GM12878 (cell line): ENCODE measurements at regions not wholly inside any gene's neighbourhood (a gene's known extent, or its start where the extent isn't known, plus 50 kb on each side); places are given as distances from the start of the nearest gene placed in this dataset.

Source experiments
- ATAC-seq: fragments of 200-7000 bp; cut with Tn5 transposase; 3 replicates; pipeline ENCODE4 v1.9.1; 2020; ENCODE audit warnings: mild to moderate bottlenecking, moderate library complexity
- BruUV-seq: library from RNA; stranded (reverse); fragments of 400-500 nt; replicated peaks from 2 replicates; lab custom pipeline; 2021; lab: Mats Ljungman, UMichigan
- CTCF ChIA-PET: fragments of 300-600 bp; sonication (Branson Sonifier 250); formaldehyde crosslinking; extraction: SDS; loops from one replicate; lab custom pipeline; 2021; ENCODE audit warnings: inconsistent platforms; lab: Yijun Ruan, JAX
- POLR2A ChIA-PET: fragments of 350-600 bp; formaldehyde crosslinking; extraction: SDS; loops from one replicate; lab custom pipeline; 2021; ENCODE audit warnings: inconsistent platforms; lab: Charles Lee
- RAD21 ChIA-PET: fragments of 300-600 bp; sonication (Branson Sonifier 250); formaldehyde crosslinking; loops from one replicate; lab custom pipeline; 2023; ENCODE audit warnings: antibody characterized with exemption; ENCODE audit not compliant: unreplicated experiment; lab: Charles Lee
- SMC1A ChIA-PET: fragments of 300-600 bp; sonication (Branson Sonifier 250); formaldehyde crosslinking; loops from one replicate; lab custom pipeline; 2023; ENCODE audit not compliant: unreplicated experiment, uncharacterized antibody; lab: Charles Lee
- DNase-seq: peaks from one replicate; pipeline ENCODE4 v3.0.0-alpha.2; 2011; ENCODE audit warnings: low read depth, low spot score
- FAIRE-seq: peaks from 3 replicates; lab custom pipeline; 2011; peaks lifted over from hg19 to GRCh38; lab: Jason Lieb, UNC
- H2AFZ ChIP-seq: 2 replicates; pipeline ENCODE4 v1.6.0; 2011; ENCODE audit warnings: low read depth, low read length, control low read depth; ENCODE audit not compliant: control insufficient read depth
- H3K27ac ChIP-seq: 2 replicates; pipeline ENCODE4 v1.5.1; 2011; ENCODE audit warnings: control low read depth; ENCODE audit not compliant: control insufficient read depth, insufficient read depth
- H3K27me3 ChIP-seq, 2 experiments: replicated peaks in 1 of 2; 2 replicates each; pipeline versions ENCODE4 v1.6.0 to v1.6.1; 2011; ENCODE audit warnings: low read length in 1 of 2; ENCODE audit not compliant: control insufficient read depth in 2 of 2, insufficient read depth in 2 of 2
- H3K36me3 ChIP-seq, 2 experiments: 2 replicates each; pipeline ENCODE4 v1.5.1; 2011; ENCODE audit warnings: low read length in 1 of 2; ENCODE audit not compliant: control insufficient read depth in 2 of 2, insufficient read depth in 2 of 2
- H3K4me1 ChIP-seq: 2 replicates; pipeline ENCODE4 v1.6.1; 2011; ENCODE audit warnings: mild to moderate bottlenecking, low read length, moderate library complexity, mixed read lengths; ENCODE audit not compliant: control insufficient read depth, insufficient read depth
- H3K4me2 ChIP-seq: 2 replicates; pipeline ENCODE4 v1.6.0; 2011; ENCODE audit warnings: control low read depth; ENCODE audit not compliant: control insufficient read depth, insufficient read depth
- H3K4me3 ChIP-seq: fragments of 200-600 bp; sonication (generic); 2 replicates; pipeline ENCODE4 v1.5.1; 2016
- H3K79me2 ChIP-seq: 2 replicates; pipeline ENCODE4 v1.6.0; 2011; ENCODE audit warnings: low read length; ENCODE audit not compliant: control insufficient read depth, insufficient read depth
- H3K9ac ChIP-seq: 2 replicates; pipeline ENCODE4 v1.8.0; 2011; ENCODE audit warnings: low read length, control low read depth, mixed read lengths; ENCODE audit not compliant: control insufficient read depth, insufficient read depth
- H3K9me3 ChIP-seq: replicated peaks from 3 replicates; pipeline ENCODE4 v1.5.1; 2011; ENCODE audit warnings: mild to moderate bottlenecking, low read length; ENCODE audit not compliant: control insufficient read depth, insufficient read depth
- H4K20me1 ChIP-seq: 2 replicates; pipeline ENCODE4 v1.6.0; 2011; ENCODE audit not compliant: control insufficient read depth, insufficient read depth
- ASH2L ChIP-seq: fragments of 300-600, 200-600 bp; sonication (generic); IDR thresholded peaks from 2 replicates; pipeline ENCODE4 v1.6.1; 2017; ENCODE audit warnings: low read depth, mild to moderate bottlenecking, borderline replicate concordance
- CBFB ChIP-seq: IDR thresholded peaks from 2 replicates; pipeline ENCODE4 v1.6.1; 2016; ENCODE audit warnings: antibody characterized with exemption, low read depth
- CHD1 ChIP-seq: IDR thresholded peaks from 2 replicates; pipeline ENCODE4 v1.6.1; 2012; ENCODE audit warnings: low read depth, low read length, improper control_type of control experiment
- HCFC1 ChIP-seq: fragments of 150-350 bp; IDR thresholded peaks from 2 replicates; pipeline ENCODE4 v1.6.1; 2014; ENCODE audit warnings: low read length
- IRF5 ChIP-seq: fragments of 450-650 bp; IDR thresholded peaks from 2 replicates; pipeline ENCODE4 v1.6.1; 2017; ENCODE audit warnings: borderline replicate concordance
- KAT2A ChIP-seq: conservative IDR thresholded peaks from 2 replicates; pipeline ENCODE4 v1.6.1; 2011; ENCODE audit warnings: low read depth, low read length; ENCODE audit not compliant: control insufficient read depth
- MEF2A ChIP-seq: IDR thresholded peaks from 2 replicates; pipeline ENCODE4 v1.6.1; 2011; ENCODE audit warnings: low read depth, mild to moderate bottlenecking, low read length, moderate library complexity; ENCODE audit not compliant: insufficient read depth
- NFYA ChIP-seq: IDR thresholded peaks from 2 replicates; pipeline ENCODE4 v1.6.1; 2011; ENCODE audit warnings: low read depth, mild to moderate bottlenecking, low read length, improper control_type of control experiment, borderline replicate concordance
- NFYB ChIP-seq: IDR thresholded peaks from 2 replicates; pipeline ENCODE4 v1.6.1; 2011; ENCODE audit warnings: low read depth, mild to moderate bottlenecking, low read length, improper control_type of control experiment, moderate library complexity; ENCODE audit not compliant: insufficient read depth
- NRF1 ChIP-seq: conservative IDR thresholded peaks from 2 replicates; pipeline ENCODE4 v1.6.1; 2011; ENCODE audit warnings: mild to moderate bottlenecking, low read depth, low read length, improper control_type of control experiment
- SIX5 ChIP-seq: IDR thresholded peaks from 2 replicates; pipeline ENCODE4 v1.6.1; 2011; ENCODE audit warnings: mild to moderate bottlenecking, low read depth, low read length, moderate library complexity; ENCODE audit not compliant: severe bottlenecking
- SRF ChIP-seq, 2 experiments: IDR thresholded peaks; 2 replicates each; pipeline ENCODE4 v1.6.1; 2011; ENCODE audit warnings: low read depth in 2 of 2, low read length in 2 of 2, mild to moderate bottlenecking in 1 of 2, moderate library complexity in 1 of 2
- SUPT20H ChIP-seq: IDR thresholded peaks from 2 replicates; pipeline ENCODE4 v1.6.1; 2011; ENCODE audit warnings: low read depth, mild to moderate bottlenecking, low read length, moderate library complexity, borderline replicate concordance; ENCODE audit not compliant: control insufficient read depth
- SUZ12 ChIP-seq: fragments of 200-600 bp; sonication (generic); IDR thresholded peaks from one replicate; pipeline ENCODE4 v1.6.1; 2018; ENCODE audit warnings: antibody characterized with exemption, mild to moderate bottlenecking; ENCODE audit not compliant: unreplicated experiment
- TAF1 ChIP-seq: IDR thresholded peaks from 2 replicates; pipeline ENCODE4 v1.6.1; 2011; ENCODE audit warnings: mild to moderate bottlenecking, low read depth, low read length, borderline replicate concordance
- TARDBP ChIP-seq: IDR thresholded peaks from 2 replicates; pipeline ENCODE4 v1.6.1; 2016; ENCODE audit warnings: borderline replicate concordance
- TCF12 ChIP-seq: IDR thresholded peaks from 2 replicates; pipeline ENCODE4 v1.6.1; 2011; ENCODE audit warnings: low read depth, mild to moderate bottlenecking, low read length
- YY1 ChIP-seq: IDR thresholded peaks from 2 replicates; pipeline ENCODE4 v1.6.1; 2011; ENCODE audit warnings: low read depth, mild to moderate bottlenecking, low read length
- ZNF24 ChIP-seq: fragments of 450-650 bp; IDR thresholded peaks from 2 replicates; pipeline ENCODE4 v1.6.1; 2017; ENCODE audit warnings: antibody characterized with exemption, mild to moderate bottlenecking
- WGBS: methylation state at CpG from one replicate; pipeline ENCODE4 v1.1.6; 2016; ENCODE audit warnings: low lambda C conversion rate; ENCODE audit not compliant: insufficient replicate concordance, insufficient coverage; ENCODE audit errors: missing lambda C conversion rate; 5-methylcytosine and 5-hydroxymethylcytosine counted together
- in situ Hi-C: fragments of 300-500 bp; cut with MboI; formaldehyde crosslinking; loops from 9 replicates; pipeline ENCODE4 v1.14.3; 2018; ENCODE audit warnings: mixed read lengths
- intact Hi-C: fragments of 100-400 bp; cut with micrococcal nuclease; formaldehyde crosslinking; loops from one replicate; pipeline ENCODE4 v1.14.2; 2022; ENCODE audit not compliant: unreplicated experiment
- TF ChIP-seq, protein P1 (sequence below): IDR thresholded peaks from 2 replicates; pipeline ENCODE4 v1.6.1; 2012; ENCODE audit warnings: improper control_type of control experiment, low read depth, low read length; ENCODE audit not compliant: insufficient replicate concordance

DNA sequence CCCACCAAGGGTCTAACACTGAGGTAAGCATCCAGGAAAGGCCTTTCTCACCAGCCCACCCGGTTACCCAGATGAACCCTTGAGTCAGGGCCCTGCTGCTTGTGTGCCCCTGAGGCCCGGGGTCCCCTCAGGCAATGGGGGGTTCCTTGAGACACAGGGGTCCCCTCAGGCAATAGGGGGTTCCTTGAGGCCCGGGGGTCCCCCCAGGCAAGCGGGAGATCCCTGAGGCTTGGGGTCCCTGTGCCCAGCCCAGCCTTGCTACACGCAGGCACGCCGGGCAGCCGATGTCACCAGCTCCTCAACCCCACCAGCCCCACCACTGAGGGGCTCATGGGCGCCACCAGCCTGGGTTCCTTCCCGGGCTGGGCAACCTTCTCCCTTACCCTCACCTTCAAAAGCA lies 247.2 kb downstream of the TTLL2 start:
- in situ Hi-C loops, result no loop called here
- RAD21 ChIA-PET, result no interaction called here
- Histone ChIP-seq H3K27me3 (no peaks in the 10 kb centered on the region), H3K4me3 (no peak overlapping the region), H3K4me1 (no peaks in the 10 kb centered on the region), H3K9ac (no peak overlapping the region), H4K20me1 (no peaks in the 10 kb centered on the region)
- WGBS, result 34% methylated on average over 10 of the region's 10 CpGs
- FAIRE-seq (no peak), ATAC-seq (no peak)
- no TSS peak for BruUV-seq
- TF ChIP-seq KAT2A, result no peak
- no peak for TF ChIP-seq NRF1
- TF ChIP-seq SUPT20H, result no peak
- no peak for TF ChIP-seq NFYB
- TF ChIP-seq MEF2A, result no peak
- TF ChIP-seq HCFC1, result no peak
- no peak for TF ChIP-seq YY1
- TF ChIP-seq SRF (IDR thresholded peaks at IDR 0.05; ENCODE audit: low read depth in 2 of 2, low read length in 2 of 2), result no peak
- TF ChIP-seq CHD1, result no peak
- no peak for TF ChIP-seq ASH2L
- TF ChIP-seq NFYA, result no peak
- no peak for TF ChIP-seq TCF12
- TF ChIP-seq TARDBP, result no peak
- TF ChIP-seq, protein P1, sequence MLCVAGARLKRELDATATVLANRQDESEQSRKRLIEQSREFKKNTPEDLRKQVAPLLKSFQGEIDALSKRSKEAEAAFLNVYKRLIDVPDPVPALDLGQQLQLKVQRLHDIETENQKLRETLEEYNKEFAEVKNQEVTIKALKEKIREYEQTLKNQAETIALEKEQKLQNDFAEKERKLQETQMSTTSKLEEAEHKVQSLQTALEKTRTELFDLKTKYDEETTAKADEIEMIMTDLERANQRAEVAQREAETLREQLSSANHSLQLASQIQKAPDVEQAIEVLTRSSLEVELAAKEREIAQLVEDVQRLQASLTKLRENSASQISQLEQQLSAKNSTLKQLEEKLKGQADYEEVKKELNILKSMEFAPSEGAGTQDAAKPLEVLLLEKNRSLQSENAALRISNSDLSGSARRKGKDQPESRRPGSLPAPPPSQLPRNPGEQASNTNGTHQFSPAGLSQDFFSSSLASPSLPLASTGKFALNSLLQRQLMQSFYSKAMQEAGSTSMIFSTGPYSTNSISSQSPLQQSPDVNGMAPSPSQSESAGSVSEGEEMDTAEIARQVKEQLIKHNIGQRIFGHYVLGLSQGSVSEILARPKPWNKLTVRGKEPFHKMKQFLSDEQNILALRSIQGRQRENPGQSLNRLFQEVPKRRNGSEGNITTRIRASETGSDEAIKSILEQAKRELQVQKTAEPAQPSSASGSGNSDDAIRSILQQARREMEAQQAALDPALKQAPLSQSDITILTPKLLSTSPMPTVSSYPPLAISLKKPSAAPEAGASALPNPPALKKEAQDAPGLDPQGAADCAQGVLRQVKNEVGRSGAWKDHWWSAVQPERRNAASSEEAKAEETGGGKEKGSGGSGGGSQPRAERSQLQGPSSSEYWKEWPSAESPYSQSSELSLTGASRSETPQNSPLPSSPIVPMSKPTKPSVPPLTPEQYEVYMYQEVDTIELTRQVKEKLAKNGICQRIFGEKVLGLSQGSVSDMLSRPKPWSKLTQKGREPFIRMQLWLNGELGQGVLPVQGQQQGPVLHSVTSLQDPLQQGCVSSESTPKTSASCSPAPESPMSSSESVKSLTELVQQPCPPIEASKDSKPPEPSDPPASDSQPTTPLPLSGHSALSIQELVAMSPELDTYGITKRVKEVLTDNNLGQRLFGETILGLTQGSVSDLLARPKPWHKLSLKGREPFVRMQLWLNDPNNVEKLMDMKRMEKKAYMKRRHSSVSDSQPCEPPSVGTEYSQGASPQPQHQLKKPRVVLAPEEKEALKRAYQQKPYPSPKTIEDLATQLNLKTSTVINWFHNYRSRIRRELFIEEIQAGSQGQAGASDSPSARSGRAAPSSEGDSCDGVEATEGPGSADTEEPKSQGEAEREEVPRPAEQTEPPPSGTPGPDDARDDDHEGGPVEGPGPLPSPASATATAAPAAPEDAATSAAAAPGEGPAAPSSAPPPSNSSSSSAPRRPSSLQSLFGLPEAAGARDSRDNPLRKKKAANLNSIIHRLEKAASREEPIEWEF, result no peak
- no peak for TF ChIP-seq SUZ12
- TF ChIP-seq SIX5, result no peak
- no peak for TF ChIP-seq TAF1
- no peak for TF ChIP-seq ZNF24
- no peak for TF ChIP-seq CBFB
- no peak for TF ChIP-seq IRF5
- TF ChIP-seq, all 136 proteins: peak for 0
- CTCF ChIA-PET, result interaction anchor here (0.7 kb wide), 1 partner anchor 113 kb away, joined by 3 read pairs; no protein-coding TSS in a partner anchor
- POLR2A ChIA-PET, result no interaction called here
- Histone ChIP-seq H3K9me3 (no peaks in the 10 kb centered on the region), H3K79me2 (no peaks in the 10 kb centered on the region), H3K27ac (no peak overlapping the region), H3K4me2 (no peak overlapping the region), H2AFZ (no peak overlapping the region), H3K36me3 (no peaks in the 10 kb centered on the region)
- SMC1A ChIA-PET, result no interaction called here
- intact Hi-C loops, result no loop called here
- no peak for DNase-seq
